ENCODE measurements at regions not wholly inside any gene's neighbourhood (a gene's known extent, or its start where the extent isn't known, plus 50 kb on each side); places are given as distances from the start of the nearest gene placed in this dataset.

DNA sequence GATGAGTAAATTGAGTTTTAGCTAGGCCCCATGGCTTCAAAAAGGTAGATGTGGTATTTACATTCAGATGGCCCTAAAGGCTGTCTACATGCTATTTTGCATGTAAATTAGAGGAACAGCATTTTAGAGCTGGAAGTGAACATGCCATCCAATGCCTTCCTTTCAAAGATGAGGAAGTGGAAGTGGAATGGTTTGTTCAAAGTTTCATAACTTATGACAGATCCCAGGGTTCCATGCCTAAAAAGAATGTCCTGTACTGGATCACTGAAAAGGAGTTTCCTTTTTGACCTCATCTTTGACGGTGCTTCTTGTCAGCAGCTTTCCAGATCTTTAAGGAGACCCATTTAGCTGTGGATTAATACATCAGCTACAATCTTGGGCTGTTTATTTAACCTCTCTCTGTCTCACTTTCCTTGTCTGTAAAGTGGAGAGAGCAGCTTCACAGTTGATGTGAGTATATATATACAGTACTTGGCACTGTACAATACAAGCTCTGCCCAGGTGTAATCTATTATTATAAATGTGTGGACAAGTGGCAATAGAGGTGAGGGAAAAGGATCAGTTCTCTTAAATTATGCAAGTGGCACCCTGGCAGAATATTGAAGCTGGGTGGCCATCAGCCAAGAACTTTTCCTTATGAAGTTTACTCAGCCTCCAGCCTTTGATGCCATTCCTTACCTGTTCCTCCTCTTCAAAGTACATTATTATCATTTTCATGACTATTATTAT lies 68.7 kb upstream of the GOLGA8B start:
- TF ChIP-seq, protein P1, sequence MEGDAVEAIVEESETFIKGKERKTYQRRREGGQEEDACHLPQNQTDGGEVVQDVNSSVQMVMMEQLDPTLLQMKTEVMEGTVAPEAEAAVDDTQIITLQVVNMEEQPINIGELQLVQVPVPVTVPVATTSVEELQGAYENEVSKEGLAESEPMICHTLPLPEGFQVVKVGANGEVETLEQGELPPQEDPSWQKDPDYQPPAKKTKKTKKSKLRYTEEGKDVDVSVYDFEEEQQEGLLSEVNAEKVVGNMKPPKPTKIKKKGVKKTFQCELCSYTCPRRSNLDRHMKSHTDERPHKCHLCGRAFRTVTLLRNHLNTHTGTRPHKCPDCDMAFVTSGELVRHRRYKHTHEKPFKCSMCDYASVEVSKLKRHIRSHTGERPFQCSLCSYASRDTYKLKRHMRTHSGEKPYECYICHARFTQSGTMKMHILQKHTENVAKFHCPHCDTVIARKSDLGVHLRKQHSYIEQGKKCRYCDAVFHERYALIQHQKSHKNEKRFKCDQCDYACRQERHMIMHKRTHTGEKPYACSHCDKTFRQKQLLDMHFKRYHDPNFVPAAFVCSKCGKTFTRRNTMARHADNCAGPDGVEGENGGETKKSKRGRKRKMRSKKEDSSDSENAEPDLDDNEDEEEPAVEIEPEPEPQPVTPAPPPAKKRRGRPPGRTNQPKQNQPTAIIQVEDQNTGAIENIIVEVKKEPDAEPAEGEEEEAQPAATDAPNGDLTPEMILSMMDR (conservative IDR thresholded peaks at IDR 0.05; ENCODE audit: low read length): no peak
- DNase-seq (ENCODE audit: low read depth): no peak
- no peak overlapping the region for H3K4me3 ChIP-seq (ENCODE audit: low read length)

DNA sequence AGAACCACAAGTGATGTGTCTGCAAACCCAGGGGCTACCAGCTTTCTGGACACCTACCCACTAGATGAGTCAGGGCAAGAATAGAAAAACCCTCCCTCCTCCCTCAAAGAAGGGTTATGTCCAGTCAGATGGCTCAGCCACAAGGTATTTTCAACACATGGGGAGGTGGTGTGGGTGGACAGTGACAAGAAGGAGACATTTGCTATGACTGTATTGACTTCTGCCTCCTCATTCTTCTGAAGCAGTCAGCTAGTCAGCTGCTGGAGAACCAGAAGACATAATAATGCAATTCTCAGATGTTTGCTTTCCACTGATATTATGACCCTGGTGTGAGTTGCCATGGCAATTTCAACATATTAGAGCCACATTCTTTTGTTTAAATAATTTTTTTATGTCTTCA lies 66.7 kb upstream of the GOLGA8B start:
- TF ChIP-seq, protein P1 (conservative IDR thresholded peaks at IDR 0.05; ENCODE audit: low read length): no peak
- no peak overlapping the region for H3K4me3 ChIP-seq (ENCODE audit: low read length)
- peak; percentile 53 for DNase-seq (ENCODE audit: low read depth)

DNA sequence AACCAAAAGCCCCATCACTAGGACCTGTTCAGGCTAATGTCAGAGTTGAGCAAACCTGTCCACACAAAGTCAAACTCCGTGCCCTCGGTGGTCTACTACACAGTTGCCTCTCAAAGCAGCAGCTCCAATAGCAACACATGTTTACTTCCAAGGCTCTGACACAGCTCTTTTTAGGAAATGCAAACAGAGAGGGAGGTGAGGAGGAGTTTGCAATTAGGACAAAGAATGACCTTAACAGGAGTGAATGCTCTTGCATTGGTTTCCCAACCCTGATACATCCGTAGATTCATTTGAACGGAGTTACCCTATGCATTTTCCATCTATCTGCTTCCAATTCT lies 64.8 kb upstream of the GOLGA8B start:
- no peak overlapping the region for H3K4me3 ChIP-seq (ENCODE audit: low read length)
- no peak for DNase-seq (ENCODE audit: low read depth)
- TF ChIP-seq, protein P1 (conservative IDR thresholded peaks at IDR 0.05; ENCODE audit: low read length): no peak

DNA sequence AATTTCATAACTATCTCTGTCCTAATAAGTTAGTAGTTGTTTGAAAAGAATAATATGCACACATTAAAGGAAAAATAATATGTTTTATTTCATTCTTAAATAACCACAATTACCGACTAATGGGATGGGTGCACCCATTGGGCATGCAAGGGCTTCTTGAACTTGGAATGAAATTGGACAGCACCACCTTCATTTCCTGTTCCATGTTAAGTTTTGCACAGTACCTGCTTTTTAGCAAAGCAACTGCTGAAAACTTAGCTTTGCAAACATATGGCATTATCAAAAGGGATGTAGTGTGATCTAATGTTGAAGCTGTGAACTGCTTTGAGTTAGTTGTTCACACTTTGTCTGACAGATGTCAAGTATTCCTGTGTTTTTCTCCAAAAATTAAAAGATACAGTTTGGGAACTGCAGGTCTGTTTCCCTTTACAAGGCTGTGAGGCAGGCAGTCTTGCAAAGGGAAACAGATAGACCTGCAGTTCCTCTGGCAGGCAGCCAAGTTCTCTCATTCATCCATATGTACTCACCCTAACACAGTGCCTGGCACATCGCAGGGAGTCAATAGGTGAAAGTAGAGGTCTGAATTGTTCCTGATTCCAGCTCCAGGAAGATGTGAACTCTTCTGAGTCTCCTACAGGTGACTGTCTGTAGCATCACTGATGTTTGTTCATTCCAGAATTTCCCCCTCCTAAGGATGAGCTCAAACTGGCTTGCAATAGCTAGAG lies 64.3 kb upstream of the GOLGA8B start:
- no peak overlapping the region for H3K4me3 ChIP-seq (ENCODE audit: low read length)
- no peak for DNase-seq (ENCODE audit: low read depth)
- TF ChIP-seq, protein P1 (conservative IDR thresholded peaks at IDR 0.05; ENCODE audit: low read length): no peak

DNA sequence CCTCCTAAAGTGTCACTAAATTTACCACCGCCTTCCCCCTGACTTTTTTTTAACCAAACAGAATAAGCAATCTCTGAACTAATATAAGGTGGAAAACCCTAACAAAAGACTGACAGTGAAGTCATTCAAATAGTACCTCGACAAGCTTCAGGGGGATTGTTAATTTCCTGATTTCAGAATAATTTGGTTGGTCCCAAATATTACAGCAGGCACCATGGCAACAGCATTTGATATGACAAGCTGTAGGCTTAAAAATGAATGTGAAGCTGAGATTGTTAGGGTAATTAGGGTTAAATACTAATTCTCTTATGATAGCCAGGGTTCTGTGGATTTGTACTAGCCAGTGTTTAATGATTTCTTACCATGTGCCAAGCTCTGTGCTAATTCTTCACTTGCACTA lies 63.5 kb upstream of the GOLGA8B start:
- no peak for DNase-seq (ENCODE audit: low read depth)
- no peak overlapping the region for H3K4me3 ChIP-seq (ENCODE audit: low read length)
- TF ChIP-seq, protein P1 (conservative IDR thresholded peaks at IDR 0.05; ENCODE audit: low read length): no peak

DNA sequence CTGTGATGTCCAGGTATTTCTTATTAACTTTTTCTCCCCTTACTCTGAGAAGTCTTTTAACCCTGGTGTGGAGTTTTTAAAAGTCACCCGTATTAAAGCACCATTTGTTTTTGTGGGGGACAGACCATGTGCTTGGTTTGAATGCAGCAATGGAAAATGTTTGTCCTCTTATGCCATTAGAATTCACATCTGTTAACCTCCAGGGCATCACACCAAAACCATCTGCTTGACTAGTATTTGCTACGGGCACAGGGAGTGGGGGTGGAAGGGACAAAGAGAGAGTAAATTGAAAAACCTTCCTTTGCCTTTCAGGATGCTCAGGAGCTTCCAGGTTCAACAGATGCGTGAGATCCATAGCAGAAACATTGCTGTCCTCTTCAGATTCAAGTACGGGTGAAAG lies 61.4 kb upstream of the GOLGA8B start:
- DNase-seq (ENCODE audit: low read depth): no peak
- no peak overlapping the region for H3K4me3 ChIP-seq (ENCODE audit: low read length)
- TF ChIP-seq, protein P1 (conservative IDR thresholded peaks at IDR 0.05; ENCODE audit: low read length): no peak

DNA sequence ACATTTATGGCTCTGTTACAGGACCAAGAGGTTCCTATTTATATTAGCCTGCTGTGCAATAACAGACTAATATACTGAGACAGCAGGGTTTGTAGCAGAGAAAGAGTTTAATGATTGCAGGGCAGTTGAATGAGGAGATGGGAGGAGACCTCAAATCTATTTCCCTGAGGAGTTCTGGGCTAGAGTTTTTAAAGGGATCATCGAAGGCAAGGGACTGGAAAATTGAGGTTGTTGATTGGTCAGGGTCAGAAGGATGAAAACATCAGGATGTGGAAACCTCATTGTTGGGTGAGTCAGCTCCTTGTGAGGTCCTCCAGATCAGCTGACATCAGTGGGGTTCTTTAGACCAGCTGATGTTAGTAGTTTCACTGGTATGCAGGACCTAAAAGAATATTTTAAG lies 60.6 kb upstream of the GOLGA8B start:
- H3K4me3 ChIP-seq (ENCODE audit: low read length): no peak overlapping the region
- TF ChIP-seq, protein P1 (conservative IDR thresholded peaks at IDR 0.05; ENCODE audit: low read length): no peak
- peak; percentile 77 for DNase-seq (ENCODE audit: low read depth)
